ENCODE measurements at regions not wholly inside any gene's neighbourhood (a gene's known extent, or its start where the extent isn't known, plus 50 kb on each side); places are given as distances from the start of the nearest gene placed in this dataset.

GRCh38 chr6:164692772-164693510 is 616.5 kb downstream of the C6orf118 start:
- TF ChIP-seq EZH2 (IDR thresholded peaks at IDR 0.05; ENCODE audit: insufficient read depth, poor library complexity, severe bottlenecking): no peak
- no peak for TF ChIP-seq EZH2phosphoT487 (IDR thresholded peaks at IDR 0.05; ENCODE audit: insufficient read depth, low read depth)
- Histone ChIP-seq H3K36me3 (ENCODE audit: low read depth) (no peaks in the 10 kb centered on the region), H3K27ac (no peak overlapping the region), H2AFZ (no peak overlapping the region), H3K4me1 (ENCODE audit: insufficient read depth) (no peaks in the 10 kb centered on the region), H3K79me2 (ENCODE audit: insufficient read depth) (no peaks in the 10 kb centered on the region), H3K9ac (no peak overlapping the region), H4K20me1 (ENCODE audit: insufficient read depth) (no peaks in the 10 kb centered on the region), H3K4me2 (ENCODE audit: unreplicated experiment) (no peak overlapping the region), H3K4me3 (no peak overlapping the region), H3K9me3 (ENCODE audit: low read depth) (no peaks in the 10 kb centered on the region), H3K9me2 (ENCODE audit: insufficient read depth) (no peaks in the 10 kb centered on the region), H3K27me3 (replicated peaks; ENCODE audit: insufficient read depth) (no peaks in the 10 kb centered on the region), H3F3A (ENCODE audit: insufficient read depth) (no peaks in the 10 kb centered on the region)
- in situ Hi-C loops (cut with MboI): no loop called here
- 5 to 6% methylated on average over 4 of the region's 4 CpGs for WGBS, 2 experiments (ENCODE audit: low coverage in 1 of 2, low lambda C conversion rate in 2 of 2, missing lambda C conversion rate in 2 of 2)
- no peak for DNase-seq

DNA sequence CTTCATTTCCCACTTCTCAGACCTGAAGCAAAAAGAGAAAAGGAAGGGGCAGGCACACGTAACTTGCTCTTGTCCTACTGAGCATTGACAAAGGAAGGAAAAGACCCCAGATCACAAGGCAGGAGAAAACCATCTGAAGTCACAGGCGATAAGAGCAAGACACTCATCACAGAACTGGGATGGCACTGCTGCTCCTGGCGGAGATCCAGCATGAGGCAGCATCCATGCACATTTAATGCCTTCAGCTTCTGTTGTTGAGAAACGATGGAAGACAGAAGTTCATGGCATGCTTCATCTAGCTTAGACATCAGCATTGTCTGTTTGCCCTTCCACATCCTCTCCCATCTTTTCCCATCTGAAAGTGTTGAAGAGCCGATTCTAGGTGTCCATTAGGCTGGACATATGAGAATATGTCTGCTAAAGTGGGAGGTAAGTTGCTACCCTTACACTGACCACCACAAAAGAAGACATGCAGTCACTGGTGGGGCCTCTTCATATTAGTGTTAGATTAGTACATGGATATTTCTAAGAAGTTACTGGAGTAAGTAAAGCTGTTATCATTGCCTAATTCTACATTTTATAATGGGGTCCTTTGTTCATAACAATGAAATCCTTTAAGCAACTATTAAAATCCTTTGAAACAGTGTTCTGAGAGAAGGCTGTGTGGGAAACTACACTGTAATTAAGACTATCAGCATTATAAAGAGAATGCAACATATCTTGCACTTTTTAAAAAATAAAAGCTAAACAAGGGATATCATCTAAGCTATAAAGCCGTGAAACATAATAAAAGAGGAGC is 618.5 kb downstream of the C6orf118 start:
- H3K9me2 ChIP-seq (ENCODE audit: insufficient read depth): no peaks in the 10 kb centered on the region
- no peaks in the 10 kb centered on the region for H3K4me1 ChIP-seq (ENCODE audit: insufficient read depth)
- WGBS, 2 experiments (ENCODE audit: low coverage in 1 of 2, low lambda C conversion rate in 2 of 2, missing lambda C conversion rate in 2 of 2): 6 to 13% methylated on average over 6 of the region's 6 CpGs
- no peak for DNase-seq
- no peaks in the 10 kb centered on the region for H3K36me3 ChIP-seq (ENCODE audit: low read depth)
- no peaks in the 10 kb centered on the region for H3F3A ChIP-seq (ENCODE audit: insufficient read depth)
- no peak overlapping the region for H2AFZ ChIP-seq
- H3K27ac ChIP-seq: no peak overlapping the region
- H3K9me3 ChIP-seq (ENCODE audit: low read depth): no peaks in the 10 kb centered on the region
- no peak overlapping the region for H3K4me3 ChIP-seq
- in situ Hi-C loops (cut with MboI): no loop called here
- no peak overlapping the region for H3K9ac ChIP-seq
- no peak for TF ChIP-seq EZH2 (IDR thresholded peaks at IDR 0.05; ENCODE audit: insufficient read depth, poor library complexity, severe bottlenecking)
- no peaks in the 10 kb centered on the region for H3K27me3 ChIP-seq (replicated peaks; ENCODE audit: insufficient read depth)
- H4K20me1 ChIP-seq (ENCODE audit: insufficient read depth): no peaks in the 10 kb centered on the region
- H3K4me2 ChIP-seq (ENCODE audit: unreplicated experiment): no peak overlapping the region
- no peaks in the 10 kb centered on the region for H3K79me2 ChIP-seq (ENCODE audit: insufficient read depth)

DNA sequence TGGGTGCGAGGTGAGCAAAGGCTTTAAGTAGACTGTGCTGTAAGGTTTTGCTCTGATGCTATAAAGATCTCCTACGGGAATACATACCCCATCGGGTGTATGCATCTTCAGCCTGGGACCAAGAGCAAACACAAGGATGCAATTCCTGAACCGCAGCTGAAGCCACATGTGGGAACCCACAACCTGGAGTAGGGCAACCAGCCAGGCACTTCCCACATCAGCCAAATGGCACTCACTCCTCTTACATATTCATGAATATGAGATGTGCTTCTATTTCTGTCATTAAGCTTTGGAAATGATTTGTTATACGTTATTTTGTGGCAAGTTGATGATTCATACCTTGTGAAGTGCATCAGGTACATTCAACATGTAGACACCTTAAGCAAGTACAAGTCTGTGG is 619.2 kb downstream of the C6orf118 start:
- no peaks in the 10 kb centered on the region for H3K4me1 ChIP-seq (ENCODE audit: insufficient read depth)
- no peaks in the 10 kb centered on the region for H3K9me3 ChIP-seq (ENCODE audit: low read depth)
- no peak overlapping the region for H3K4me3 ChIP-seq
- H3F3A ChIP-seq (ENCODE audit: insufficient read depth): no peaks in the 10 kb centered on the region
- H3K9me2 ChIP-seq (ENCODE audit: insufficient read depth): no peaks in the 10 kb centered on the region
- DNase-seq: no peak
- in situ Hi-C loops (cut with MboI): no loop called here
- H3K9ac ChIP-seq: no peak overlapping the region
- H2AFZ ChIP-seq: no peak overlapping the region
- no peaks in the 10 kb centered on the region for H3K79me2 ChIP-seq (ENCODE audit: insufficient read depth)
- H3K4me2 ChIP-seq (ENCODE audit: unreplicated experiment): no peak overlapping the region
- TF ChIP-seq EZH2phosphoT487 (IDR thresholded peaks at IDR 0.05; ENCODE audit: insufficient read depth, low read depth): no peak
- TF ChIP-seq EZH2 (IDR thresholded peaks at IDR 0.05; ENCODE audit: insufficient read depth, poor library complexity, severe bottlenecking): no peak
- WGBS, 2 experiments (ENCODE audit: low coverage in 1 of 2, low lambda C conversion rate in 2 of 2, missing lambda C conversion rate in 2 of 2): 33 to 36% methylated on average over 5 of the region's 5 CpGs
- no peaks in the 10 kb centered on the region for H3K36me3 ChIP-seq (ENCODE audit: low read depth)
- no peaks in the 10 kb centered on the region for H4K20me1 ChIP-seq (ENCODE audit: insufficient read depth)
- no peak overlapping the region for H3K27ac ChIP-seq
- no peaks in the 10 kb centered on the region for H3K27me3 ChIP-seq (replicated peaks; ENCODE audit: insufficient read depth)

DNA sequence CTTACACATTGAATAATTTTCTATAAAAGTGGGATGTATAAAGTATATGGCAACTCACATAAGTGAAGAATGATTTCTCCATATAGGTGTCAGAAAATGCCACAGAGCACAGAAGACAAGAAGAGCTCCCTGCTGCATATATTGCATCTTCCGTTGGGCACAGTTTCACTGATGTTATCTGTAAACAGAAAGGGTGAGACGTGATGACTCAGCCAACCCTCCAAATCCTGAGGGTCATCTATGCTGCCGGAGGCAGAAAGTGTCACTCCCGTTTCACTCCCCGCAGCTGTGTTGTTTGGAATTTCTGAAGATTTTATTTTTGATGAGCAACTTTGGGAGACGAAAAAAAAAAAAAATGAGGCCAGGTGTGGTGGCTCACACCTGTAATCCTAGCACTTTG is 644.1 kb downstream of the C6orf118 start:
- Histone ChIP-seq H3K4me1 (ENCODE audit: insufficient read depth) (no peaks in the 10 kb centered on the region), H3K4me3 (no peak overlapping the region), H3F3A (ENCODE audit: insufficient read depth) (no peaks in the 10 kb centered on the region), H3K27me3 (replicated peaks; ENCODE audit: insufficient read depth) (no peaks in the 10 kb centered on the region), H3K9ac (no peak overlapping the region), H3K4me2 (ENCODE audit: unreplicated experiment) (no peak overlapping the region), H2AFZ (no peak overlapping the region), H3K9me3 (ENCODE audit: low read depth) (no peaks in the 10 kb centered on the region), H3K27ac (no peak overlapping the region), H3K36me3 (ENCODE audit: low read depth) (no peaks in the 10 kb centered on the region), H3K9me2 (ENCODE audit: insufficient read depth) (no peaks in the 10 kb centered on the region; the same call in 1 of the 2 replicates), H4K20me1 (ENCODE audit: insufficient read depth) (no peaks in the 10 kb centered on the region), H3K79me2 (ENCODE audit: insufficient read depth) (no peaks in the 10 kb centered on the region)
- TF ChIP-seq EZH2phosphoT487 (IDR thresholded peaks at IDR 0.05; ENCODE audit: insufficient read depth, low read depth) (no peak), EZH2 (IDR thresholded peaks at IDR 0.05; ENCODE audit: insufficient read depth, poor library complexity, severe bottlenecking) (no peak)
- in situ Hi-C loops (cut with MboI): no loop called here
- 44 to 47% methylated on average over 6 of the region's 6 CpGs for WGBS, 2 experiments (ENCODE audit: low coverage in 1 of 2, low lambda C conversion rate in 2 of 2, missing lambda C conversion rate in 2 of 2)
- no peak for DNase-seq
